SK-N-DZ (cell line): ENCODE measurements at regions not wholly inside any gene's neighbourhood (a gene's known extent, or its start where the extent isn't known, plus 50 kb on each side); places are given as distances from the start of the nearest gene placed in this dataset.

ENCODE experiments used
- DNase-seq: peaks from one replicate; pipeline ENCODE4 v3.0.0-alpha.2; 2015; ENCODE audit warnings: low spot score

DNA sequence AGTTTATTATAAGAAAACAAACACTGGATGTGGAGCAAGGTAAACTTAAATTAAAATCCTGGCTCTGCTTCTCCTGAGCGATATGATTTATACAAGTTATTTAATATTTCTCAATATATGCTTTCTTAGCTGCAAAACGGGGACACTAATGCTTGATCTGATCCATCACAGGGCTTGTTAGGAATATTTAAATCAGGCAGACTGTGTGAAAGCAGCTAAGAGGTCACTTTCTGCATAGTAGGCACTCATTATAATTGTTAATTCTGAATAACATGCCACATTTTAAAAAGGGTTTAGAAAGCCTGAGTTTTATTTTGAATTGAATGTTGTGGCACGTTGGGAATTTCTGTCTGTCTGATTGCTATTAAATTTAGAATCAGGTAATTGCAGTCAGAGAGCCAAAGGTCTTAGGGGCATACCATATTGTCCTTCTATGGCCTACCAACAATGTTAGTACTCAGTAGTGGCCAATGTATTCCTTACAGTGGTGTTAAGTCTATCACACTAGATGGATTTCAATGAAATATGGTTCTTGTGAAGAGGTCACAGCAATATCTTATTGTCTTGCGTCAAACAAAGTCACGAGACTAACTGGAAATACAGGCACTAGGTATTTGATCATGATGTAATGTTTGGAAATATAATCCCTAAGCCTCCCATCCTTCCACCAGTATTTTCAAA is 890.0 kb upstream of the CDH8 start:
- DNase-seq = no peak

DNA sequence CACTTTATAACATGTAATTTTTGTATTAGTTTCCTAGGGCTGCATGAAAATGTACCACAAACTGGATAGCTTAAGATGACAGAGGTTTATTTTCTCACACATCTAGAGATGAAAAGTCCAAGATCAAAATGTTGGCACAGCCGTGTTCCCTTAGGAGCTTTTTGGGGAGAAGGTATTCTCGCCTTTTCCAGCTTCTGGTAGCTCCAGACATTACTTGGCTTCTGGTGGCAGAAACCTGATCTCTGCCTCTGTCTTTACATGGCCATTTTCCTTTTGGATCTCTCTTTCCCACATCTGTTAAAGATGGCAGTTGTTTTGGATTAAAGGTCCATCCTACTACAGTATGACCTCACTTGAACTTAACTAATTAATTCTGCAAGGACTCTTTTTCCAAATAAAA is 885.7 kb upstream of the CDH8 start:
- DNase-seq = no peak

DNA sequence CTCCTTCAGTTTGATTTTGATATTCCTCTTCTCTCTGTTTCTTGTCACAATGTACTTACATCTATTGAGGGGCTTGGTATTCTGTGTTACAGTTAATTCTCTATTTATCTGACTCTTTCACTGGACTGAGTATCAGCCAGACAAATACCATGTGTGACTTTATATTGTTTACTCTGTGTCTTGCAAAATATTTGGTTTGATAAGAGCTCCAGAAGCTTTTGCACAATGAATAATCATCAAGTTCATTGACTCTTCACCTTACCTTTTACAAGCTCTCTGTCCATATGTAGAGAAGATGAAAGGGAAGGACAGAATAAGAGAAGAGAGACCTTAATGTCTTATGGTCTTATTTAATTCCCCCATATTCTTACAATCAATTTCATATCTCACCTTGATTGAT is 877.7 kb upstream of the CDH8 start:
- DNase-seq = no peak

DNA sequence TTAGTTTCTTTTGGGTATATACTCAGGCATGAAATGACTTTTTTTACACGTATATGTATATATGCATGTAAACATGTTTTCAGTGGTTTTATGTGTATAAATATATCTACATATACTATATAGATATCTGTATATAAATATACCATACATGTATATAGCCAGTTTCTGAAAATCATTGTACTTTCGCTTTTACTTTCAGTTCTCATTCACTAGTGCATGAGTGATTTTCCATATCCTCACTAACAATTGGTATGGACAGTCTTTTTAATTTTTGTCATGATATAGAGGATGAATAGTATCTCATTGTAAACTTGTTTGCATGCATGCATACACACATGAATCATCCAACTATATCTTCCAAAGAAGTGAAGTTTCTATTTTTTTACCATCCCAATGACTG is 877.1 kb upstream of the CDH8 start:
- no peak for DNase-seq

DNA sequence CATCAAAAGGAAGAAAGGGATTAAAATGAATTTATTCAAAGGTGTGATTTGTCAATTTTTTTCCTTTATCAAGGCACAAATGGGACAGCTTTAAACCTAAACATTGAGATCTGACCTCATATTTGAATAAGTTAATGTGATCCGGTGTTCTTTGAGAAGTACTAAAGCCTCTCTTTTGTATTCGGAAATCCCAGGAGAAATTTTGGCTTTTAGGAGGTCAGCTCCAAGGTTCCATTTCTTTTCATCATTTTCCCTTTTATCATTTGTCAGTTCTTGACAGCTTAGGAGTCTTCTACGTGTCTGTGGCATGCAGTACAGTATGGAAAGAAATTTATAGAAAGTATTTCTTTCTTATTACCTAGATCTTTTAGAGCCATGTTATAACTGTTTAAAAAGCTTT is 873.4 kb upstream of the CDH8 start:
- no peak for DNase-seq

DNA sequence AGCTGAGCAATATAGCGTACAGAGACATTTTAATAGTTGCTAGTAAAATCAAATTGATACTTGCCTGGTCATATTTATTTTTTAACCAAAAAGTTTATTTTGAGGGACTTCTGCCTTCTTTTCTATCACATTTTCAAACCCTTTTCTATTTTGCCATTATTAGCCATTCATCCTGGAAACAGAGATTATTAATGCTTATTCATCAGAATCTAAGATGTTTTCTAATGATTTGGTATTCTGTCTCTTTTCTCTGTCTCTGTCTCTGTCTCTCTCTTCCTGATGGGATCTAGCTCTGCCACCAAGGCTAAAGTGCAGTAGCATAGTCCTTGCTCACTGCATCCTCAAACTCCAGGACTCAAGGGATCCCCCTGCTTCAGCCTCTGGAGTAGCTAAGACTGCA is 871.3 kb upstream of the CDH8 start:
- DNase-seq = no peak

DNA sequence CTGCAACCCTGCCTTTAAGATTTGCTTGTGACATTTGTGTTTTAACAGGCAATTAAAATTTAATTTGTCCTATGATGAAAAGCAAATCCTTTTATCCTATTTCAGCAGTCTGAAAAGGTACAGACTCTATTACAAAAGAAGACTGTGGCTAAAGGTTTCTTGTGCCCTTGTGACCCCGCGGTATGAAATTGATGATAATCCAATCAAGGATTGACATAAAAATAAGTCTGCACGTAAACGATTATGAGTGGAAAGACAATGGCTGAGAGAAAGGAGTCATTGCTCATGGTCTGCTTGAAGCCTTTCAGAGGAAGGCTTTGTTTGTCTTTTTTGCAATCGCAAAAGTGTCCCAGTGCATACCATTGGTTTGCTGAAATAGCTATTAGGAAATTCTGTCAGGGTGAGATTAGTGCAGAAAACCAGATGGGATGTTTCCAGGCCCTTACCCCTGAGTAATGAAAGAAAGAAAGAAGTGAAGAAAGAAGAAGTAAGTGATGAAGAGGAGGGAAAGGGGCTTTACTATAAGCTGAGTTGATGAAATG is 867.8 kb upstream of the CDH8 start:
- peak; percentile 61 for DNase-seq

DNA sequence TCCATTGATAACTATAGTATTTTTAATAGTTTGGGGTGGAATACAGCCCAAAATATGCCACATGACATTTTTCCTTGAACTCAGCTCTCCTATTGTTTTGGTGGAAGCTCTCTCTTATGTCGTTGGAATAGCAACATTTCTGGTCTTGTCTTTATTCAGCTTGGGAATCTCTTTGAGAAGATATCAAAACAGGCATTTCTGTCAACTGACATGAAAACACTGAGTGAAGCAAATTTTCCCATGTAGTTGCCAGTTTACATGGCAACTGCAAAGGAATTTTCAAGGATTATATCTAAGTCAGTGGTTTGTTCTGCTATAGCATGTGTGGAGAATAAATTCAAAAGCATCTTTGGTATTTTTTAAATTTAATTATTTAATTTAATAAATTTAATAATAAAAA is 863.5 kb upstream of the CDH8 start:
- no peak for DNase-seq

DNA sequence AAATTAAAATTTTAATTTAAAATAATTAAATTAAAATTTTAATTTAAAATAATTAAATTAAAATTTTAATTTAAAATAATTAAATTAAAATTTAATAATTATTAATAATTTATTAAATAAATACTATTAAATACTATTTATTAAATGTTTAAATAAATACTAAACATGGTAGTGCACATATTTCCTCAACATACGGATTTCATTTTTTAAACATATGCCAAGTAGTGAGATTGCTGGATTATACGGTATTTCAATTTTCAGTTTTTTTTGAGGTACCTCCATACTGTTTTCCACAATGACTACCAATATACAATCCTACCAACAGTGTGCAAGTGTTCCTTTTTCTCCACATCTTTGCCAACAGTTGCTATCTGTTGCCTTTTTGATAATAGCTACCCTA is 852.9 kb upstream of the CDH8 start:
- no peak for DNase-seq

DNA sequence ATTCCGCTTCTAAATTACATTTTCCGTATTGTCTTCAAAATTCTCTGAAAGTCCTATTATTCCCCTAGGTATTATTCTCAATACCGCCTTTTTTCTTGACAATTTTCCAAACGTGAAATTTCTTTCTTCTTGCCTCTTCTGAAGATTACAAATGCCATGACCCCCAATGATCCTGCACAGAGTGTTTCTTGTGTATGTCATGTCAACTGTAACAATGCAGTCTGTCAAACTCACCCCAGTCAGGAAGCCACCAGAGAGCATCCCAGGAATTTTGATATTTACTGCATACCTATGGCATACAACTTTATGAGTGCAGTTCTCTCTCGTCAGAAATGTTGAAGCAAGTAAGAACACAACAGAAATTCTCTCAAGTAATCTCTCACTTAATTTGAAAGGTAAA is 847.3 kb upstream of the CDH8 start:
- no peak for DNase-seq

DNA sequence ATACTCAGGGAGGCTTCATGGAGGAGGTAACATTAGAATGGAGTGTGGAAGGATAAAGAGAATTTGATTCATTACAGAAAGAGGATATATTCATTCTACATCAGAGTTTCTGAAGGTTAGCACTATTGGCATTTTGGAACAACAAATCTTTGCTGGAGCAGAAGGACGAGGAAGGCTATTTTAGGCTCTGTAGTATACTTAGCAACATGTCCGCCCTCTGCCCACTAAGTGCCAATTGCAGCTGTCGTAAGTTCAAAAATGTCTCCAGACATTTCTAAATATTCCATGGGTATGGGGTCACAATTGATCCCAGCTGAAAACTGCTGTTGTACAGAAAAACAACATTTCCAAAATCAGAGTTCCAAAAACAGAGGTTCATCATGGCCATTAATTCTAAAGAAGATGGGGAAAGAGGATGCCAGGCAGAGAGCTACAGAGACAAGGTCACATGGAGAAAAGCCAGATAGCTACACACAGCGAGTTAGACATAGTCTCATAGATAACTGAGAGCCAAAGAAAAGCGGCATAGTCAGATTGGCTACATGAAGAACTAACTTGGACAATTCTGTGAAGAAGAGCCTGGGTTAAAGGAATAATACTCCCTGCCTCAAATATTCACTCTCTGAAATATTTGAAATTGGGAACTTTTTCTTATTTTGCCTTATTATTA is 846.4 kb upstream of the CDH8 start:
- DNase-seq = no peak

DNA sequence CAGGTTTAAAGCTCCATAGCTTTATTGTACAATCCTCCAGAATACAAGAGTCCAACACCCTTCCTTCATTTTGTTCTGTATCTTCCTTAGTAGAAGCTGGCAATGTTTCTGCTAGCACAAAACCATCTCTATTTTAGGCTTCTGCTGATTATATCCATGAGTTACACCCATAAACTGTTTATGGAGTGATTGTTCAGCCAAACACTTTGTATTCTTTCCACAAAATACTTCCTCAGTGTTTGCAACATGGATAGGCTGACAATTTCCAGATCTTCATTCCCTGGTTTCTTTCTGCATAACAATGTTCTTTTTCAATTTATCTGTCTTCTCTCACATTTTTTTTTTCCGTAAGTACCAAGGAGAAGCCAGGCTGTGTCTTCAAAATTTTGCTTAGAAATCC is 839.9 kb upstream of the CDH8 start:
- no peak for DNase-seq

DNA sequence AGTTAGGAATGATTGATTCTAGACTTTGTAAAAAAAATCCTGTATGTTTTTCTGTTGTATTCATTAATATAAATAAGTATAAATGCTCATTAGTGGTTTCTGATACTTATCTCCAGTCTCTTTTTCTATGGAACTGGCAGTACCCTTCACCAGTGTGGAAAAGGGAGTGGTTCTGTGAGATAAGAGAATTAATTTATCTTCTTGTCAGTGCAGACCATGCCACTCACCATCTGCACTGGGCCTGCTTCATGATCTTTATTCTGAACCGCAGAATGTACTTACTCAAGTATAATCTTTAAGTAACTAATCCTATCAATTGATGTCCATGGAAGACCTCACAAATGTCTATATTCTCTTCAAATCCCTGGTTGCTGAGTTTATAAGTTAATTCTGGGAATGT is 836.1 kb upstream of the CDH8 start:
- DNase-seq = peak; percentile 15

DNA sequence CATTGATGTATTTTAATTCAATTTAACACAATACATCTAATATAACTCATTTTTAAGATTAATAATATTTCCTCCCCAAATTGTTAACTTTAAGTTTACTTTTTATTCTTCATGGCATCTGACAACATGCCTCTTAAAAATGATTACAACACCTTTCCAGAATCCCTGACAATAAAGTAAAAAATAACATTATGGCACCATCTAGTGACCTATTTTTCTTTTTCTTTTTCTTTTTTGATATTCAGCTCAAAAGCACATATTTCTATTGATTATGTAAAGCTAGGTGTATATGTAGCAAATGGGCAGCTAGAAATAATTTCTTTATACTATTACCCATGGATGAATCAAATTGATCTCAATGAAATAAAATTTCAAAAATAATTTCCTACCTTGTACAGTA is 834.3 kb upstream of the CDH8 start:
- DNase-seq = no peak

DNA sequence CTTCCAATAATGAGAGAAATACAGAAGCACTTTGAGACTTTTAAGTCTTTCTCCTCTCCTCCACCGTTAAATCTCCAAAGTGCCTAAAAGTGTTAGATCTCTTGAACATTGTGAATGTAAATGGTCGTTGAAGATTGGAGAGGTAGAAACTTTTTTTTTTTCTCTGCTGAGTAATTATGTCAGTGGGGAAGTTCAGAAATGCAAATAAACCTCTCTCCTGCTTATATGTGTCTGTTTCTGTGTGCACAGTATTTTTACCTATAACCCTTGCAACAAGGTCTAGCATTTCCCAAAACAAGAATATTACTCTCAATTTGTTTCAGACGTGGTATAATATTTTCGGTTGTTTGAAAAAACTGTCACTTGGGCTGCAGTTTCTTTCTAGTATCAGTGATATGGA is 833.6 kb upstream of the CDH8 start:
- no peak for DNase-seq

DNA sequence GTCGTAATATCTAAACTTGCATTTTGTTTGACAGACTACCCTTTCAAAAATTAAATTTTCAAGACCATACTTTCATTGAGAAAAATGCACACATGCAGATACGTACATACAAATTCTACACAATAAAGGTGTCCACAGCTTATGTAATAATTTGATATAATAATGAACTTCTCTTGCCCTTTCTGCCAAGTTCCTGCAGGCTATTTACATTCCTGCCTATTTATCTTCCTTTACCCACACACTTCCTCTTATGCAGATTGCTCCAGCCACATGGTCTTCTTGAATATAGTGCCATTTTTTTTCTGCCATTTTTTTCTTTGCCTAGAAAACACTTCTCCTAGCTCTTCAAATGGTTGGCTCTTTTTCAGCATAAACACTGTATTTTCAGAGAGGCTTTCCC is 826.9 kb upstream of the CDH8 start:
- no peak for DNase-seq

DNA sequence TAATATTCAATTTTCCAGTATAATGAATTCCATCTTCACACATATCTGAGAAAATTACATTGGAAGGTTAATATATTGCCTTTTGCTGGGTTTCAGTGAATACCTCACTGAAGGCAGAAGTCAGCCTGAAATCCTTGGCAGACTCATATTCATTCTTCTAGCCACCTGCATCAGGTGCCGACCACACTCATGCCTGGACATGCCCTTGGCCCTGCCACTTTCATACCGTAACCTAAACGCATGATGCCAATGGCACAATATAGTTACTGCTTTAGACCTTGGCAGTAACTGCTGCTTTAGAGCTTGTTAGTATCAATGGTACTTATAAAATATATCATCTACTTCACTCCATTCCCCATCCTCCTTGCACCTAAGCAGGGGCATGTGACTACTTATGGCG is 817.6 kb upstream of the CDH8 start:
- DNase-seq = no peak

DNA sequence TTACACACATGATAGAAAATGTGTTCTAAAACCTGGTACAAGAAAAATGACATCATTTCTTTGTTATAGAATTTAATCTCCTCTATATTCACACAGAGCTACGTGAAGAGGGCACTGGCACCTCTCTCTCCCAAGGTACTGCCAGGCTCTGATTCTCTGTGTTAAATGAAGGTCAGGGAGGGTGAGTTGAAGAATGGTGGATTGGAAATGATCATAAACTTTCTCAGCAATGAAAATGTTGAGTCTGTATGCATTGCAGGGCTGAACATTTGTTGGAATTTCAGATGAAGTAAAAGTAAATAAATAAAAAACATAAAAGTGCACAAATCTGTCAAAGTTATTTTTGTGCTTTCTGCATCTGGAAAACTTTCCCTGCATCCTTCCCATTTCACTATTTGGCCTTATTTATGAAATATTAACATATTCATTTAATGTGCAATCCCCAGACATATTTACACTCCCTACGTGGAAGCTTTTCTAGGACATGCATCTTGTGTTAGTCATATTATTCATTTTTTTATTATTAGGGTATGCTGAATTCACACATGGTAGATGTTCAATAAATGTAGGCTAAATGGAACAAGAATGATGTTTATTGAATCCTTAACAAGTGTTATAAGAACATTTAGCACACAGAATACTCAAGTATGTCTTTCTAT is 810.3 kb upstream of the CDH8 start:
- no peak for DNase-seq

DNA sequence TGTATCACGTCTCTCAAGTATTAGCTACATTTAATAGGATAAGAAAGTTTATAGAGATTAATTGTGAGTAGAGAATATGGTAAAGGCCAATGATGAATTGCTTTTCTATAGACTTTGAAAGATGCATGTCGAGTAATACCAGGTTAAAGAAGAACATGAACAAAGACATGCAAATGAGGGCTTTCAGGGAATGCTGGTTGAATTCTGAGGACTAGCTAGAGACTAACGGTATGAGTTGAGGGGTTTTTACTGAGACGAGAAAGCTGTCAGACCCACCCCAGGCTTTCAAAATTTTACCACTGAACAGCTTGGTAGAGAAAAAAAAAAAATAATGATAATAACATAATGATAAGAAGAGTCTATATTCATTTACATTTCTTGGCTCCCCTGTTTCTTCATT is 796.0 kb upstream of the CDH8 start:
- DNase-seq = no peak

DNA sequence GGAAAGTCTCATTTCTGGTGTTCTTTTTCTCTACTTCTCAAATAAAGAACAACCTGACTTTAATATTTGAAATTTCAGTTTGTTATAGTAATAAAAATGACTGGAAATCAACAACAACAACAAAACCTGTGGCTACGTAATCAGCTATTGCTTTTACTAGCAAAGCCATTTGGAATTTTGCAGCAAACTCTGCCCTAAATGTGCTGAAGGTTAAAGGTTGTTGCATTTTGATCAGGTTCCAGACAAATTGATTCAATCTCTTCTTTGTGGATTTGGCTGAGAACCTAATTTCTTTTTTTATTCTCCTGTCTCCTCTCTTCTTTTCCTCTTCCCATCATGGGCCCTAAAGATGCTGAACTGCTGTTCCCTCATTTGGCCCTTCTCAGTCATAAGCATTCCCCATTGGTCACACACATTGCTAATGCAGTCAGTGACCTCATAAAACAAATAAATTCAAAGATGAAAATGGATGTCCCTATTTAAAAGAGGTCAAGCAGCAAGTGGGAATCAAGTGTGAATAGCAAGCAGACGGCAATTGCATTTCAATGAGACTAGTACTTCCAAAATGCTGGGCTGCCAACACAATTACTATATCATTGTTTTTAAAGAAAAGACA is 795.1 kb upstream of the CDH8 start:
- no peak for DNase-seq

DNA sequence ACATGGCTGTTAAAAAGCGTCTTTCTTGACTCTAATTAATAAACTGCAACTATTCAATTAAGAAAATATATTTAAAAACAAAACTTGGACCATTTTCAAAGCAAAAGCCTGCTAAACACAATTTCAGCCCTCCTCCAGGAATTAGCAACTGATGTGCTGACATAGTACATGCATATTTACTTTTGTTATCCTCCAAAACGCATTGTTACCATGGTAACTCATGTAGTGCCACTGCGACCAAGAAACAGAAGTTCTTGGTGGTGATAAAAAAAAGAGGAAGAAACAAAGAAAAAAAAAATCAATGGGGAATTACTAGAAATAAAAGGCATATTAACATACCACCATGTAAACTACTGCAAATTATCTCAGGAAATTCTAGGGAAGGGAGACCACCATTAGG is 793.4 kb upstream of the CDH8 start:
- no peak for DNase-seq

DNA sequence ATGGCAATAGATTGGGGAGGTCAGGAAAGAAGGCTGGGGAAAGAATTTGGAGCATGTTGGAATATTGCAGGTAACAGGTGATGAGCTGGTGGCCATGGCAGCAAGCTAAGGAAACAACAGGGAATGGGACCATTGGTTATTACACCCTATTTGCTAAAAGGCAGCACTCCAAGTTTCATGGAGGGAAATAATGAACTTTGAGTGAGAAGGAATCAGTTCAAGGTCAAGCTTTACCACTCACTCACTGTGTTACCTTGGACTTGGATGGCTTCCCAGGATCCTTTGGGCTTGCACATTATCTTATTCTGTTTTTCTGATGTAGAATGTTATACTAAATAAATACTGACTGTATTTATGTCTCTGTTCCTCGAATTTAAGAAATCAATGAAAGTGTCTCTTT is 792.8 kb upstream of the CDH8 start:
- DNase-seq = no peak

DNA sequence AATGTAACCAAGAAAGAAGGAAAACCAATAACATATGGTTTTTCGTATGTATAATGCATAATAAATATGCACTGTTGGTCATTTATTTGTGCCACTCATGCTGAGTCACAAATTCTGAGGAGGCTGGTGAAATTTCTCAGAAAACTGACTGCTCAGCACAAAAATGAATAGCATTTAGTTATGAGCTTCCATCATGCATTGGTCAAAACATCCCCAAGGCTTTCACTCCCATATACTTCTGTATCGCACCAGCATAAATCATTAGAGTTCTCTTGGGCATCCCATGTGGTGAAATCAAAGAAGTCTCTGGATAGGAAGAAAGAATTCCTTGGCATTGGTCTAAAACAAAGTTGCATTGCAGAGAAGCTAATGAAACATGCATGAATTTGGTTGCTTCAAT is 785.6 kb upstream of the CDH8 start:
- DNase-seq = no peak
